ENCODE measurements at regions not wholly inside any gene's neighbourhood (a gene's known extent, or its start where the extent isn't known, plus 50 kb on each side); places are given as distances from the start of the nearest gene placed in this dataset.

DNA sequence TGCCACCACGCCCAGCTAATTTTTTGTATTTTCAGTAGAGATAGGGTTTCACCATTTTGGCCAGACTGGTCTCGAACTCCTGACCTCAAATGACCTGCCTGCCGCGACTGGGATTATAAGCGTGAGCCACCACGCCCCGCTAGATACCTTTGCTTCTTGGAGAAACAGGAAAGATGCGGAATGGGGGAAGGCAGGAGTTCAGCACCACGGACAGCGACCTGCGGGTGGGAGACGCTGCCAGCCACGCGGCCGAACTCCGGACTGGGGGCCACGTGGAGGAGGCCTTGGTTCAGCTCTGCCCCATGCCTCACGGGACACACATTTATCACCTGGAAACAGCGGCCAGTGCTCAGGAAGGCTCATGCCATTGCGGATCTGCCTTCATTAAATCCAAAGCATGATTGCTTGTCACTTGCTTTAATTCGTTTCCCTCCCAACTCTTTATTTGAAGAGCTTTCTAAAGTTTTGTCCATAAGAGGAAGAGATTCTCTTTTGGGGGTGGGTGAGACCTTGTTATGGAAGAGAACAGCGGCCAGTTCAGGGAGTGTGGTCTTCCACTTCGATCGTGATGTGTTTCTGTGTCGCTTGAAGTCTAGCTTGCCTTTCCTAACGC lies 219.9 kb downstream of the ENGASE start (continued):
- TF ChIP-seq, protein P1, sequence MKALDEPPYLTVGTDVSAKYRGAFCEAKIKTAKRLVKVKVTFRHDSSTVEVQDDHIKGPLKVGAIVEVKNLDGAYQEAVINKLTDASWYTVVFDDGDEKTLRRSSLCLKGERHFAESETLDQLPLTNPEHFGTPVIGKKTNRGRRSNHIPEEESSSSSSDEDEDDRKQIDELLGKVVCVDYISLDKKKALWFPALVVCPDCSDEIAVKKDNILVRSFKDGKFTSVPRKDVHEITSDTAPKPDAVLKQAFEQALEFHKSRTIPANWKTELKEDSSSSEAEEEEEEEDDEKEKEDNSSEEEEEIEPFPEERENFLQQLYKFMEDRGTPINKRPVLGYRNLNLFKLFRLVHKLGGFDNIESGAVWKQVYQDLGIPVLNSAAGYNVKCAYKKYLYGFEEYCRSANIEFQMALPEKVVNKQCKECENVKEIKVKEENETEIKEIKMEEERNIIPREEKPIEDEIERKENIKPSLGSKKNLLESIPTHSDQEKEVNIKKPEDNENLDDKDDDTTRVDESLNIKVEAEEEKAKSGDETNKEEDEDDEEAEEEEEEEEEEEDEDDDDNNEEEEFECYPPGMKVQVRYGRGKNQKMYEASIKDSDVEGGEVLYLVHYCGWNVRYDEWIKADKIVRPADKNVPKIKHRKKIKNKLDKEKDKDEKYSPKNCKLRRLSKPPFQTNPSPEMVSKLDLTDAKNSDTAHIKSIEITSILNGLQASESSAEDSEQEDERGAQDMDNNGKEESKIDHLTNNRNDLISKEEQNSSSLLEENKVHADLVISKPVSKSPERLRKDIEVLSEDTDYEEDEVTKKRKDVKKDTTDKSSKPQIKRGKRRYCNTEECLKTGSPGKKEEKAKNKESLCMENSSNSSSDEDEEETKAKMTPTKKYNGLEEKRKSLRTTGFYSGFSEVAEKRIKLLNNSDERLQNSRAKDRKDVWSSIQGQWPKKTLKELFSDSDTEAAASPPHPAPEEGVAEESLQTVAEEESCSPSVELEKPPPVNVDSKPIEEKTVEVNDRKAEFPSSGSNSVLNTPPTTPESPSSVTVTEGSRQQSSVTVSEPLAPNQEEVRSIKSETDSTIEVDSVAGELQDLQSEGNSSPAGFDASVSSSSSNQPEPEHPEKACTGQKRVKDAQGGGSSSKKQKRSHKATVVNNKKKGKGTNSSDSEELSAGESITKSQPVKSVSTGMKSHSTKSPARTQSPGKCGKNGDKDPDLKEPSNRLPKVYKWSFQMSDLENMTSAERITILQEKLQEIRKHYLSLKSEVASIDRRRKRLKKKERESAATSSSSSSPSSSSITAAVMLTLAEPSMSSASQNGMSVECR (CRISPR knock-in tag; IDR thresholded peaks at IDR 0.05; ENCODE audit: borderline replicate concordance): peak; percentile 98
- TF ChIP-seq NR2C2 (CRISPR knock-in tag; IDR thresholded peaks at IDR 0.05) (peak; percentile 62), TEAD1 (CRISPR knock-in tag; IDR thresholded peaks at IDR 0.05) (peak; percentile 99), ZNF423 (CRISPR knock-in tag; IDR thresholded peaks at IDR 0.05) (no peak), TCF7 (CRISPR knock-in tag; IDR thresholded peaks at IDR 0.05; ENCODE audit: low read depth) (peak; percentile 89), RELA (CRISPR knock-in tag; IDR thresholded peaks at IDR 0.05; ENCODE audit: borderline replicate concordance) (peak; percentile 92), TEAD4 (CRISPR knock-in tag; IDR thresholded peaks at IDR 0.05) (peak; percentile 94), NR3C1 (CRISPR knock-in tag; conservative IDR thresholded peaks at IDR 0.05; ENCODE audit: low read depth) (no peak), ZBTB21 (CRISPR knock-in tag; IDR thresholded peaks at IDR 0.05; ENCODE audit: borderline replicate concordance) (peak; percentile 91), NFYB (CRISPR knock-in tag; conservative IDR thresholded peaks at IDR 0.05; ENCODE audit: low read depth) (peak; percentile 53), GTF2I (CRISPR knock-in tag; conservative IDR thresholded peaks at IDR 0.05) (no peak), CBFB (CRISPR knock-in tag; IDR thresholded peaks at IDR 0.05; ENCODE audit: low read depth) (0 out of 2 replicates have a peak, but pooled peaks have one; percentile 71), TP53 (CRISPR knock-in tag; IDR thresholded peaks at IDR 0.05) (peak; percentile 97), MYBL2 (CRISPR knock-in tag; IDR thresholded peaks at IDR 0.05) (peak; percentile 89)
- TF ChIP-seq, protein P2, sequence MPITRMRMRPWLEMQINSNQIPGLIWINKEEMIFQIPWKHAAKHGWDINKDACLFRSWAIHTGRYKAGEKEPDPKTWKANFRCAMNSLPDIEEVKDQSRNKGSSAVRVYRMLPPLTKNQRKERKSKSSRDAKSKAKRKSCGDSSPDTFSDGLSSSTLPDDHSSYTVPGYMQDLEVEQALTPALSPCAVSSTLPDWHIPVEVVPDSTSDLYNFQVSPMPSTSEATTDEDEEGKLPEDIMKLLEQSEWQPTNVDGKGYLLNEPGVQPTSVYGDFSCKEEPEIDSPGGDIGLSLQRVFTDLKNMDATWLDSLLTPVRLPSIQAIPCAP (CRISPR knock-in tag; IDR thresholded peaks at IDR 0.05): peak; percentile 91
- TF ChIP-seq, protein P3, sequence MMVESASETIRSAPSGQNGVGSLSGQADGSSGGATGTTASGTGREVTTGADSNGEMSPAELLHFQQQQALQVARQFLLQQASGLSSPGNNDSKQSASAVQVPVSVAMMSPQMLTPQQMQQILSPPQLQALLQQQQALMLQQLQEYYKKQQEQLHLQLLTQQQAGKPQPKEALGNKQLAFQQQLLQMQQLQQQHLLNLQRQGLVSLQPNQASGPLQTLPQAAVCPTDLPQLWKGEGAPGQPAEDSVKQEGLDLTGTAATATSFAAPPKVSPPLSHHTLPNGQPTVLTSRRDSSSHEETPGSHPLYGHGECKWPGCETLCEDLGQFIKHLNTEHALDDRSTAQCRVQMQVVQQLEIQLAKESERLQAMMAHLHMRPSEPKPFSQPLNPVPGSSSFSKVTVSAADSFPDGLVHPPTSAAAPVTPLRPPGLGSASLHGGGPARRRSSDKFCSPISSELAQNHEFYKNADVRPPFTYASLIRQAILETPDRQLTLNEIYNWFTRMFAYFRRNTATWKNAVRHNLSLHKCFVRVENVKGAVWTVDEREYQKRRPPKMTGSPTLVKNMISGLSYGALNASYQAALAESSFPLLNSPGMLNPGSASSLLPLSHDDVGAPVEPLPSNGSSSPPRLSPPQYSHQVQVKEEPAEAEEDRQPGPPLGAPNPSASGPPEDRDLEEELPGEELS (CRISPR knock-in tag; IDR thresholded peaks at IDR 0.05): peak; percentile 98
- TF ChIP-seq, protein P4, sequence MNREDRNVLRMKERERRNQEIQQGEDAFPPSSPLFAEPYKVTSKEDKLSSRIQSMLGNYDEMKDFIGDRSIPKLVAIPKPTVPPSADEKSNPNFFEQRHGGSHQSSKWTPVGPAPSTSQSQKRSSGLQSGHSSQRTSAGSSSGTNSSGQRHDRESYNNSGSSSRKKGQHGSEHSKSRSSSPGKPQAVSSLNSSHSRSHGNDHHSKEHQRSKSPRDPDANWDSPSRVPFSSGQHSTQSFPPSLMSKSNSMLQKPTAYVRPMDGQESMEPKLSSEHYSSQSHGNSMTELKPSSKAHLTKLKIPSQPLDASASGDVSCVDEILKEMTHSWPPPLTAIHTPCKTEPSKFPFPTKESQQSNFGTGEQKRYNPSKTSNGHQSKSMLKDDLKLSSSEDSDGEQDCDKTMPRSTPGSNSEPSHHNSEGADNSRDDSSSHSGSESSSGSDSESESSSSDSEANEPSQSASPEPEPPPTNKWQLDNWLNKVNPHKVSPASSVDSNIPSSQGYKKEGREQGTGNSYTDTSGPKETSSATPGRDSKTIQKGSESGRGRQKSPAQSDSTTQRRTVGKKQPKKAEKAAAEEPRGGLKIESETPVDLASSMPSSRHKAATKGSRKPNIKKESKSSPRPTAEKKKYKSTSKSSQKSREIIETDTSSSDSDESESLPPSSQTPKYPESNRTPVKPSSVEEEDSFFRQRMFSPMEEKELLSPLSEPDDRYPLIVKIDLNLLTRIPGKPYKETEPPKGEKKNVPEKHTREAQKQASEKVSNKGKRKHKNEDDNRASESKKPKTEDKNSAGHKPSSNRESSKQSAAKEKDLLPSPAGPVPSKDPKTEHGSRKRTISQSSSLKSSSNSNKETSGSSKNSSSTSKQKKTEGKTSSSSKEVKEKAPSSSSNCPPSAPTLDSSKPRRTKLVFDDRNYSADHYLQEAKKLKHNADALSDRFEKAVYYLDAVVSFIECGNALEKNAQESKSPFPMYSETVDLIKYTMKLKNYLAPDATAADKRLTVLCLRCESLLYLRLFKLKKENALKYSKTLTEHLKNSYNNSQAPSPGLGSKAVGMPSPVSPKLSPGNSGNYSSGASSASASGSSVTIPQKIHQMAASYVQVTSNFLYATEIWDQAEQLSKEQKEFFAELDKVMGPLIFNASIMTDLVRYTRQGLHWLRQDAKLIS (CRISPR knock-in tag; IDR thresholded peaks at IDR 0.05; ENCODE audit: borderline replicate concordance): no peak
- TF ChIP-seq, protein P5, sequence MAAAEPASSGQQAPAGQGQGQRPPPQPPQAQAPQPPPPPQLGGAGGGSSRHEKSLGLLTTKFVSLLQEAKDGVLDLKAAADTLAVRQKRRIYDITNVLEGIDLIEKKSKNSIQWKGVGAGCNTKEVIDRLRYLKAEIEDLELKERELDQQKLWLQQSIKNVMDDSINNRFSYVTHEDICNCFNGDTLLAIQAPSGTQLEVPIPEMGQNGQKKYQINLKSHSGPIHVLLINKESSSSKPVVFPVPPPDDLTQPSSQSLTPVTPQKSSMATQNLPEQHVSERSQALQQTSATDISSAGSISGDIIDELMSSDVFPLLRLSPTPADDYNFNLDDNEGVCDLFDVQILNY (CRISPR knock-in tag; IDR thresholded peaks at IDR 0.05): peak; percentile 85

Measured in WTC11 (cell line).